ENCODE measurements at regions not wholly inside any gene's neighbourhood (a gene's known extent, or its start where the extent isn't known, plus 50 kb on each side); places are given as distances from the start of the nearest gene placed in this dataset.
"Not testable (repeated sequence)": the region's sequence is repeated elsewhere in the genome, so short reads cannot be mapped to it uniquely, and the experiment has no call there.

DNA sequence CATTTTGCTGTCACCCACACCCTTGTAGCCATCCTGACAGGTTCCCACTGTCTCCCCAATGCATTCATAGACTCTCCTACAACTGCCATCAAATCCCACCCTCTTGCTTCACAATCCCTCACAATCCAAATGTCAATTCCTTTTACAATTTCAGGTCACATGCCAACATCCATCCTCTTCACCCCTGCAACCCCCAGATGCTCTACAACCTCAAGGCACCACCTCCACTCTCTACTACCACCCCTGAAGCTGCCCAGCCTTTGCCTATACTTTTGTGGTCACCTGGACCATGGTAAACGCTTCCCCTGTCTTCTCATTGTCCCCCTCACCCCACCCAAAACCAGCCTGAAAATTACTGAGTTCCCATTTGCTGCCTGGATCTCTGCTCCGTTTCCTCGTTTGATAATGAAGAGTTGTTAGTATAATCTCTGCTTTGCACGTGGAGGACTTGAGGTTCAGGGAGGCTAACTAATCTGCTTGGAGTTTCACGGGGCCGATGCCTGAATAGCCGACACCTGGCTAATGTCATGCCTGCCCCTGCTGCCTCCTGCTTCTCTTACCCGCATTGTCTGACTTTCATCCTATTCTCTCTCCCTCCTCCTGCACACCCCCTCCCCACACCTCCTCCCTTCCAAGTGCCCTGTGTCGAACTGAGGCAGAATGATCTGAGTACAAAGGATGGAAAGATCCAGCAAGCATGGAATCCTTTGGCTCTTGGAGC, 82.4 kb upstream of the TOX2 start:
- CTCF ChIA-PET: no interaction called here
- TF ChIP-seq, protein P1, sequence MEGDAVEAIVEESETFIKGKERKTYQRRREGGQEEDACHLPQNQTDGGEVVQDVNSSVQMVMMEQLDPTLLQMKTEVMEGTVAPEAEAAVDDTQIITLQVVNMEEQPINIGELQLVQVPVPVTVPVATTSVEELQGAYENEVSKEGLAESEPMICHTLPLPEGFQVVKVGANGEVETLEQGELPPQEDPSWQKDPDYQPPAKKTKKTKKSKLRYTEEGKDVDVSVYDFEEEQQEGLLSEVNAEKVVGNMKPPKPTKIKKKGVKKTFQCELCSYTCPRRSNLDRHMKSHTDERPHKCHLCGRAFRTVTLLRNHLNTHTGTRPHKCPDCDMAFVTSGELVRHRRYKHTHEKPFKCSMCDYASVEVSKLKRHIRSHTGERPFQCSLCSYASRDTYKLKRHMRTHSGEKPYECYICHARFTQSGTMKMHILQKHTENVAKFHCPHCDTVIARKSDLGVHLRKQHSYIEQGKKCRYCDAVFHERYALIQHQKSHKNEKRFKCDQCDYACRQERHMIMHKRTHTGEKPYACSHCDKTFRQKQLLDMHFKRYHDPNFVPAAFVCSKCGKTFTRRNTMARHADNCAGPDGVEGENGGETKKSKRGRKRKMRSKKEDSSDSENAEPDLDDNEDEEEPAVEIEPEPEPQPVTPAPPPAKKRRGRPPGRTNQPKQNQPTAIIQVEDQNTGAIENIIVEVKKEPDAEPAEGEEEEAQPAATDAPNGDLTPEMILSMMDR (IDR thresholded peaks at IDR 0.05; ENCODE audit: insufficient read depth, low read length, missing control alignments): no peak
- POLR2A ChIA-PET: no interaction called here
- H3K4me3 ChIP-seq (ENCODE audit: low read depth, low read length): no peak overlapping the region
- no peak for DNase-seq (ENCODE audit: low read depth, low spot score)

DNA sequence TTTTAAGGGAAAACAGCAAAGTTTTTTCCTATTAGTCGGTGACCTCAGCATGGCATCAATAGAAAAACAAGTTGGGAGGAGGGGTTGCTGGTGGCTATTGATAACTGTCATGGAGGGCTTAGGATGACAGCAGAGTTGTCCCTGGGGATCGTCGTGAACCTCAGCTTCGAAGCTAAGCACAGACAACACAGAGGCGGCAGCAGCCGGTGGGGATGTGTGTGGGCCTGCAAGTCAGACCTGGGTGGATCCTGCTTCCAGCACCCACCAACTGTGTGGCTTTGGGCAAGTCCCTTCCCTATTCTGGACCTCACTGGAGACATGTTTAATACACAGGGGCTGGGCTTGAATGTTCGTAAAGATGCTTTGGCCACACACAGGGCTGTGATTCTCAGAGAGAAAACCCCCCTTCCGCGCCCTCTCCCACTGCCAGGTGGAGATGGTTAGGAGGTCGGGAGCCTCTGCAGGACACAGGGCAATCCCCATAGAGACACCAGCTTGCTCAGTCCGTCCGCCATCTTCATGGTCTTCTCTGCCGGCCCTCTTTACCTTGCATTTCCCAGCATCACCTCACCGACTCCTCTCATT, 83.1 kb upstream of the TOX2 start:
- CTCF ChIA-PET: no interaction called here
- TF ChIP-seq, protein P1 (IDR thresholded peaks at IDR 0.05; ENCODE audit: insufficient read depth, low read length, missing control alignments): no peak
- POLR2A ChIA-PET: no interaction called here
- H3K4me3 ChIP-seq (ENCODE audit: low read depth, low read length): no peak overlapping the region
- DNase-seq (ENCODE audit: low read depth, low spot score): no peak

DNA sequence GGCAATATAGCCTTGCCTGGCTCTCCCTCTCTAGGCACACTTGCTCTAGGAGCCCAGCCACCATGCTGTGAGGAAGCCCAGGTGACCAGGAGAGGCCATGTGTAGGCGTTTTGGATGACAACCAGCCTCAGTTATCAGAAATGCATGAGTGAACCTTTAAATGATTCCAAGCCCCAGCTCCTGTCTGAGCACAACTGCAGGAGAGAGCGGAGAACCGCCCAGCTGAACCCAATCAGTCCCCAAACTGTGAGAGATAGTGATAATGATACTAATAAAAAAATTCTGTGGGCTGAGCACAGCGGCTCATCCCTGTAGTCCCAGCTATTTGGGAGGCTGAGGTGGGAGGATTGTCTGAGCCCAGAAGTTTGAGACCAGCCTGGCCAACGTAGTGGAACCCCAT, 83.8 kb upstream of the TOX2 start:
- POLR2A ChIA-PET: no interaction called here
- DNase-seq (ENCODE audit: low read depth, low spot score): no peak
- CTCF ChIA-PET: interaction anchor here (0.9 kb wide), 1 partner anchor 9 kb away, joined by 3 read pairs; no protein-coding TSS in a partner anchor
- H3K4me3 ChIP-seq (ENCODE audit: low read depth, low read length): no peak overlapping the region
- TF ChIP-seq, protein P1 (IDR thresholded peaks at IDR 0.05; ENCODE audit: insufficient read depth, low read length, missing control alignments): no peak

DNA sequence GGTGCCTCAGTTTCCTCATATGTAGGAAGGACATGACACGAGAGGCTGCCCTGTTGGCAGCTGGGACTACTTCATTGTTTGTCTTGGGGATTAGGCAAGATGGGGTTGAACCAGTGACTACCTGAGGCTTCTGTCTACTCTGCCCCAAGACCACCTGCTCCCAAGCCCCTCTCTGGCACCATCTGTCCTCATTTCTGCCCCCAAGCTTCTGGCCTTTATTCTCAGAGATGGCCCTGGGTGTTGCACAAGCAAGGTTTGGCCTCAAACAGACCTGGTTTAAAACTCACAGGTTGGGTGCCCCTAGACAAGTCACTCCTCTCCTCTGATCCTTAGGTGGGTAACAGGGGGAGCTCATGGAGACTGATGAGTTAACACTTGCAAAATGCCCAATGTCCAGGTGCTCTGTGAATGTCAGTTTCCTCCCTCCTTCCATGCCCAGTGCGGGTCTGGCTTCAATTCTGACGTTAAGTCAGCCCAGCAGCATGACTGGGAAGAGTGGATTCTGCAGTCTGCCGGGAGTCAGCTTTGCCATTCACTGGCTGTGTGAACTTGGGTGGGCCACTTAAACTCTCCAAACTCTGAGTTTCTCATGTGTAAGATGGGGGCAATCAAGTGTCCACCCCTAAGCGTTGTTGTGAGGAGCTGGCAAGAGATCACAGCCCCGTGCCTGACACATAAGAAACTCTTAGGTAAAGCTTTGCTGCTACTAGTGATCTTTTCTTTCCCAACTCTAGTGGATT, 84.5 kb upstream of the TOX2 start:
- TF ChIP-seq, protein P1 (IDR thresholded peaks at IDR 0.05; ENCODE audit: insufficient read depth, low read length, missing control alignments): no peak
- CTCF ChIA-PET: interaction anchor here (0.9 to 1.0 kb wide), 2 partner anchors 10 kb away, joined by 3 read pairs; no protein-coding TSS in a partner anchor
- POLR2A ChIA-PET: no interaction called here
- no peak overlapping the region for H3K4me3 ChIP-seq (ENCODE audit: low read depth, low read length)
- DNase-seq (ENCODE audit: low read depth, low spot score): no peak

DNA sequence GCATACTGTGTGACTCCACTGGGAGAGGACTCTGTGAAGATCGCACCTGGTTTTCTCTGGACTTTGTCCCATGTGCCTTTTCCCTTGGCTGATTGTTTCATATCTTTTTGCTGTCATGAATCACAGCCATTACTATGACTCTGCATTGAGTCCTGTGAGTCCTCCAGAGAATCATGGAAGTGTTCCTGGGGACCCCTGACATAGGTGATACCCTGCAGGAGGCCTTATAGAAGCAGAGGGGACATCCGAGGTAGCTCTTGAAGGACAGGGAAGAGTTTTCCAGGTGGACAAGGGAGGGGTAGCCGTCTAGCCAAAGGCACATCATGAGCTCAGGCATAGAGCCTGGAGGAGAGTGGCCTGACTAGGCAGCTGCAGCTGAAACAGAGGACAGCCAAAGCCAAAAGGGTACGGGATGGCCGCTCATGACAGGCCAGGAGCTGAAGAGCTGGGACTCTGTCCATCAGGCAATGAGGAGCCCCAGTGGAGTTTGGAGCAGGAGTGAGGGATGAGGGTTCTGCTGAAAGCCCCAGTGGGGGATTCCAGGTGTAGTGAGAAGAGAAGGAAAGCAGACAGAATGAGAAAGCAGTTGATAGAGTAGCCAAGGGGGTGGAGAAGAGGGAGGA, 86.6 kb upstream of the TOX2 start:
- no peak for DNase-seq (ENCODE audit: low read depth, low spot score)
- TF ChIP-seq, protein P1 (IDR thresholded peaks at IDR 0.05; ENCODE audit: insufficient read depth, low read length, missing control alignments): no peak
- H3K4me3 ChIP-seq (ENCODE audit: low read depth, low read length): no peak overlapping the region
- POLR2A ChIA-PET: no interaction called here
- CTCF ChIA-PET: no interaction called here

DNA sequence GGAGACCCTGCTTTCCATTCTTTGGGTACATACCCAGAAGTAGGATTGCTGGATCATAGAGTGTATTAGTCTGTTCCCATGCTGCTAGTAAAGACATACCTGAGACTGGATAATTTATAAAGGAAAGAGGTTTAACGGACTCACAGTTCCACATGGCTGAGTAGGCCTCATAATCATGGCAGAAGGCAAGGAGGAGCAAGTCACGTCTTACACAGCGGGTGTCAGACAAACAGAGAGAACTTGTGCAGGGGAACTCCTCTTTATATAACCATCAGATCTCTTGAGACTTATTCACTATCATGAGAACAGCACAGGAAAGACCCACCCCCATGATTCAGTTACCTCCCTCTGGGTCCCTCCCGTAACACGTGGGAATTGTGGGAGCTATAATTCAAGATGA, 87.7 kb upstream of the TOX2 start:
- CTCF ChIA-PET; H3K4me3 ChIP-seq (ENCODE audit: low read depth, low read length); POLR2A ChIA-PET; DNase-seq (ENCODE audit: low read depth, low spot score): not testable (repeated sequence)
